Stomach (tissue), 4 donors: ENCODE measurements at regions not wholly inside any gene's neighbourhood (a gene's known extent, or its start where the extent isn't known, plus 50 kb on each side); places are given as distances from the start of the nearest gene placed in this dataset.

Experiments used
- EP300 ChIP-seq: sonication (generic); formaldehyde crosslinking; IDR thresholded peaks from one replicate; pipeline ENCODE4 v1.6.1; 2017; ENCODE audit warnings: antibody characterized with exemption
- POLR2A ChIP-seq, 4 donors: fragments of 450-650 bp; IDR thresholded peaks; one replicate each; pipeline ENCODE4 v1.6.1; 2016; ENCODE audit warnings: antibody characterized with exemption in 4 of 4, control low read depth in 2 of 4, mild to moderate bottlenecking in 1 of 4, moderate library complexity in 1 of 4
- POLR2AphosphoS5 ChIP-seq, 3 donors: sonication (generic); formaldehyde crosslinking; IDR thresholded peaks; one replicate each; pipeline ENCODE4 v1.6.1; 2016; ENCODE audit warnings: antibody characterized with exemption in 3 of 3
- TF ChIP-seq, protein P1 (sequence below), 7 experiments: fragments of 450-650 bp in 4 of 7; fragments of 200-600 bp in 3 of 7; sonication (generic) in 3 of 7; IDR thresholded peaks; one replicate each; pipeline ENCODE4 v1.5.1; 2016 to 2019; ENCODE audit warnings: antibody characterized with exemption in 7 of 7, control low read depth in 2 of 7, mild to moderate bottlenecking in 1 of 7

DNA sequence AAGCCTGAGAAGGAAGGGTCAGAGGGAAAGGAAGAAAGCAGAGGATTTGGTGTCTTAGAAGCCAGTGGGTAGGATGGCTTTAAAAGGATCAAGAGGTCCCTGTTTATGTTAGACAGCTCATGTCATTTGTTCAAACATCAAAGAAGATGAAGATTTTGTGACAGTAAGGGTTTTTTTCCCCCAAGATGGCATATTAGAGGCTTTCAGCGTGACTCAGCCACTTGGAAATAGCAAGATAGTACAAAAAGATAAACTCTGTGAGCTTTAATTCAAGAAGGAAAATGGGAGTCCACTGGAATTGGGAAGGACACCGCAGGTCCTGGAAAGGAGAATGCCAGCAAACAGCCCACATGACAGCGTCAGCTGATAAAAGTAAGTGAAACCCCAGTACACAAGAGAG lies 467.1 kb upstream of the THBS1 start:
- TF ChIP-seq POLR2A (IDR thresholded peaks at IDR 0.05) (no peak), POLR2AphosphoS5 (IDR thresholded peaks at IDR 0.05) (no peak), EP300 (no peak)
- TF ChIP-seq, protein P1, sequence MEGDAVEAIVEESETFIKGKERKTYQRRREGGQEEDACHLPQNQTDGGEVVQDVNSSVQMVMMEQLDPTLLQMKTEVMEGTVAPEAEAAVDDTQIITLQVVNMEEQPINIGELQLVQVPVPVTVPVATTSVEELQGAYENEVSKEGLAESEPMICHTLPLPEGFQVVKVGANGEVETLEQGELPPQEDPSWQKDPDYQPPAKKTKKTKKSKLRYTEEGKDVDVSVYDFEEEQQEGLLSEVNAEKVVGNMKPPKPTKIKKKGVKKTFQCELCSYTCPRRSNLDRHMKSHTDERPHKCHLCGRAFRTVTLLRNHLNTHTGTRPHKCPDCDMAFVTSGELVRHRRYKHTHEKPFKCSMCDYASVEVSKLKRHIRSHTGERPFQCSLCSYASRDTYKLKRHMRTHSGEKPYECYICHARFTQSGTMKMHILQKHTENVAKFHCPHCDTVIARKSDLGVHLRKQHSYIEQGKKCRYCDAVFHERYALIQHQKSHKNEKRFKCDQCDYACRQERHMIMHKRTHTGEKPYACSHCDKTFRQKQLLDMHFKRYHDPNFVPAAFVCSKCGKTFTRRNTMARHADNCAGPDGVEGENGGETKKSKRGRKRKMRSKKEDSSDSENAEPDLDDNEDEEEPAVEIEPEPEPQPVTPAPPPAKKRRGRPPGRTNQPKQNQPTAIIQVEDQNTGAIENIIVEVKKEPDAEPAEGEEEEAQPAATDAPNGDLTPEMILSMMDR (IDR thresholded peaks at IDR 0.05), result no peak
